ENCODE measurements at regions not wholly inside any gene's neighbourhood (a gene's known extent, or its start where the extent isn't known, plus 50 kb on each side); places are given as distances from the start of the nearest gene placed in this dataset.

DNA sequence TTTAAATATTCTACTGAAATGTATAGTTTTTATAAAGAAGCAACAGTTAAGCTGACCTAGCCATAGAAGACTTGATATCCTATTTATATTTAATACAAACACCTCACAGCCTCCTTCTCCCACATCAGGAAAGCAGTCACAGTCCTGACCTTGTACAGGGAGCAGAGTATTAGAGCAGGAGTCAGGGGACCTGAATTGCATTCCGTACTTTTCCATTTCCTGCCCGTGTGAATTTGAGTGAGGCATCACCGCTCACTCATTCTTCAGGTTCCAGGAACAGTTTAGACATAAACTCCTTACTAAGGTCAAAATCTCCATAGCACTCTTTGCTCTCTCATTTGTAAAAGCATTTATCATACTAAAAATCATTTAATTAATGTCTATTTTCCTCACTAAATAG is 482.5 kb upstream of the FAT3 start:
- no peak for DNase-seq

DNA sequence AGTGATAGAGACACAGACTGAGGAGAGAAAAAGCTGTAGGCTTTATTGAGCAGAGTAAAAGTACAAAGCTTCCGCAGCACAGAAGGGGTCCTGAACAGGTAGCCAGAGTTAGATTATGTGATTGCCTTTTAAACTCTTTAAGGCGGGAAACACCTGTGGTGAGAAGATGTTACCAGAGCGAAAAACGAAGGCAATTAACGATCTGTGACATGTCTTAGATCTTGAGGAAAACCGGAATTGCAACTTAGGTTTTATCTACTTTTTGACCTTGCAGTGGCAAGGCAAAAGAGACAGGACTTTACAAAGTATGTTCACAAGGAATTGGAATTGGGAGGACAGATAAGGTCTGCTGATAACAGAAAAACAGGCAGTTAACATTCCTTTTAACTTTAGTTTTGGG is 493.6 kb upstream of the FAT3 start:
- no peak for DNase-seq

DNA sequence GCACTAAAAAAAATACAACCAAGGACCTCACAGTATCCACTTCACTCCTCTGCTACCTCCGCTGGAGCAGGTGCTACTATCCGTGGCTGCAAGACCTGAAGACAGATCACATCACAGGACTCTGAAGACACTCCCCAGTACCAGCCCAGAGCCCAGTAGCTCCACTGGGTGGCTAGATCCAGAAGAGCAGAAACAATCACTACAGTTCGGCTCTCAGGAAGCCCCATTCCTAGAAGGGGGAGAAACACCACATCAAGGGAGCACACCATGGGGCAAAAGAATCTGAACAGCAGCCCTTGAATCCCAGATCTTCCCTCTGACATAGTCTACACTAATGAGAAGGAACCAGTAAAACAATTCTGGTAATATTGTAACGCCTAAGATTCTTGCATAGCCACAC is 494.0 kb upstream of the FAT3 start:
- no peak for DNase-seq

DNA sequence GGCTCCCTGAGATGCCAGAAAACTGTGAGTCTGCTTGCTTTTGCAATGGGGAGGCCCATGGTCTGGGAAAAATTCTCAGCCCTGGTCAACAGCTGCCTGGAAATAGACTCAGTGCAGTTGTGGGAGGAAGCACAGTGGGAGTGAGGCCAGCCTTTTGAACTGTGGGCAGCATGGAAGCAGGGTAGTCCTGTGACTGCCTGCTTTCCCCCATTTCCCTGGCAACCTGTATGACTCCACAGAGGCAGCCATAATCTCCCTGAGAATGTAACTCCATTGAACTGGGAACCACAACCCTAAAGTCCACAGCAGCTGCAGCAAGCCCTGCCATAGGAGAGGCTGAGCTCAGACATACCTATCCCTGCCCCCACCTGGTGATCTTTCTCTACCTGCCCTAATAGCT is 494.6 kb upstream of the FAT3 start:
- no peak for DNase-seq

DNA sequence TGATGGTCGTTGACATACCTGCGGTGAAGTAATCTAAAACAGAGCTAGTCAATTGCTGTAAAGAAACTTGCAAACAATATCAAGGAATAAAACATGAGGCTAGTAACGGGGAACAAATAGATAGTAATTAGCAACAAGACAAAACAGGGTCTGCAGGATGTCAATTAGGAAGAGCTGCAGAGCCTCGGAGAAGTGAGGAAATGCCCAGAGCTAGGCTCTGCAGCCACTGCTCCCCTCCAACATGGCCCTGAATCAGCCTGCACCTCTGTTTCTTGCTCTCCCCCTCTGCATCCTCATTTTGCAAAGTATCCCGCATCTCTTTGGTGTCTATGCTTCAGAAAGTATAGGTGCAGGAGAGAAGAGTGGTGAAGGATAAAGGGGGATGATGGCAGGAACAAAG is 507.4 kb upstream of the FAT3 start:
- DNase-seq, result no peak

DNA sequence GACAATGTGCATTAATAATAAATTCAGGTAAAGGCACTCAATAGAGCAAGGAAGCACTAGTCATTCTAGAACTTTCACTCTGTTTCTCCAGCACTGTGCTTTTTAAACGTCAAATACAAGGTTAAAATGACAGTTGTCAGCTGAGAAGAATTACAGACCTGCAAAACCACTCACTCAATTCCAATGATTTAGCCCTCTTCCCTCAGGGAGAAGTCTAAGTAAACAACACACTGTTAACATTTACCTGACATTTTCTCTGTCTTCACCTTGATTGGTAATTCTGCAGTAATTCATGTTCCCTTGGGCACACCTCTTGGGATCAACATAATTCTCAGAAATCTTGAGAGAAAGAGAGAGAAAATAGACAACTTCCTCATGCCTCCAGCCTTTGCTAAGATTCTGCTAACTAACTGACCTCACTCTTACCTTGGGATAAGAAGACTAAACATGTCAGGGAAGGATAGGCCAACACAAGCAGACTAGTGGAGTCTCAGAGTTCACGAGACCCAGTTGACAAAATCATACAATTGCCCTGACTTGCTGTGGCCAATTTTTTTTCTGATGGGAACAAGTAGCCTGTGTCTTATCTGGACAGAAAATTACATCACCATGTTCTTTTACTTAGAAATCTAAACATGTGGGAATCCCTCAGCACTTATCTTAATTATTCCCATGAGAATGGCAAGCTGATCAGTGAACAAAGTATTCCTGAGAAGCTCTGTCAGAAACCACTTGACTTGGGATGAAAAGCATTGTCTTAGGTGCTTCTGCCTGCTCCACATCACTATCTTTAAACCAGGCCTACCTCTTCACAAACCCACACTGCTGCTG is 516.8 kb upstream of the FAT3 start:
- peak; percentile 74 for DNase-seq

DNA sequence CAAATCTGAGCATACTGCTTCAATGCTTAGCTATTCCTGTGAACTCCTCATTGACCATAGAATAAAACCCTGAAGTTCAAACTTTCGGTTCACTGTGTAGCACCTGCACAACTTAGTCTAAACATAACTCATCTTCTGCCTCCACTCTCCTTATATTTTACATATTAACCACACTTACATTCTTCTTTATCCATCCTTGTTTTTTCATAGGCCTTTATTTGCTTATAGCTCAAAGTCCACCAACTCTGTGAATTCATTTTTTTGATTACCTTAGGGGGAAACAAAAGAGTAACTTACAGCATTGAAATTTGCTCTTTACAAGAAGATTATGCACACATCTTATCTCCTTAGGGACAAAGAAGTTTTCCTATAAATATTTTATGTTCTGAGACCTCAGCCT is 521.6 kb upstream of the FAT3 start:
- DNase-seq, result no peak

DNA sequence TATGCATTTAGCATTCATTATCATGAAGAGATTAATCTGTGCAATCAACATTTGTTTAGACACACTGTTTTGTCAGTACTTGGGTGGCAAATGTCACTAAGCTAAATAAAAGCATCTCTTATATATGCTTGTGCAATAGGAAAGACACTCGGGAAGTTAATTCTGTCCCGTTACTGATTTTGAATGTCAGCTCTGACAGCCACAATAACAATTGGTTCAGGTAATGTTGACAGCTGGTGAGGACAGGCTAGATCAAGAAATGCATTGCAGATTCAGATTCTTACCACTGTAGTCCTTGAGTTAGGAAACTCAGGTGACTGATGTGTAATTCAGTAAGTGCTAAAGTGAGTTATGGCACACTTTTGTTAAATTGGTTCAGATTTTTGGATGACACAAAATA is 523.8 kb upstream of the FAT3 start:
- DNase-seq, result no peak

DNA sequence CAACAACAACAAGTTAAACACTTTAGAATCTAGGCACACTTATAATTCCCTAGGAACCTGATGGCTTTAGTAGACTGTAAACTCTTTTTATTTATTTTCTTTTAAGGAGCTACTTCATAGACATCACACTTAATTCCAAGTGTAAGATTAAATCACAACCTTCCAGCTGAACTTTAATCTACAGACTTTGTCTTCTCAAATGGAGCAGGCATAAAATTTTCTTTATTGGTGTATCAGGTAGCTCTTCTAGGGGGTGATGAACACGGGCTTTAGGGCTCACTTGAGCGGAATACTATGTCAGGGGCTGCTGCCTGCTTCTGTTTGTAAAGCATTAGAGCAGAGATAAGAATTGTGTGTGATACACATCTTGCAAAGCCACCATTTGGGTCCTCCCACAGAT is 525.8 kb upstream of the FAT3 start:
- no peak for DNase-seq

DNA sequence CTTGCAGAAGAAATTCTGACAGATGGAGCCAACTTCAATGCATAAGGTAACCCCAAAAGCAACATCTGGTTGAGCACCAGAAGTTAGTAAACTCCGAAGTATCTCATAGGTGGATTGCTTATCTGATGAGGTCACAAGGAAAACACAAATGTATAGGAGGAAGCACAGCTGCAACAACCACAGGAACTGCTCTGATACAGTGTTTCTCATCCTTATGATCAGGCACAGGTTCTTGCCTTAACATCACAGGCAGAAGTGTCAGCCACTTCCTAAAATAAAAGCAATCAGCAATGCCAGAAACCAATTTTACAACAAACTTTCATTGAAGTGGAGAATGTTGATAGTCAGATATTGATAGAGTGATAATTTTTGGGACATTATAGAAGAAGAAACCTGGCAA is 530.3 kb upstream of the FAT3 start:
- DNase-seq, result no peak

DNA sequence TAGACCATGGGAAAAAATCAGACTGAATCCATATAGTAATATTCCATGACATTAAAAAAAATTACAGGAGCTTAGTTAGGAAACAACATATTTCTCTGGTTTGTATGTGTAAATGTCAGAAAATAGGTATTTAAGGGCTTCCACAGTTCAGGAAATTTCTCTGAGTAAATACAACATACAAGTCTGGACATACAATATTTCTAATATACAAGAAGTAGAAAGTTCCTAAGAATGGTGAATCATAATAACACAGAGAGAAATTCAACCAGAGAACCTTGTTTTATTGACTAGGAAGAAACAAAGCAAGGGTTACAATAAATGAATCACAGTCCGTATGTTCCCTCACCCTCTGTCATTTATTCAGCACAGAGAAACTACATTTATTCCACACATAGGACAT is 532.7 kb upstream of the FAT3 start:
- DNase-seq, result no peak

DNA sequence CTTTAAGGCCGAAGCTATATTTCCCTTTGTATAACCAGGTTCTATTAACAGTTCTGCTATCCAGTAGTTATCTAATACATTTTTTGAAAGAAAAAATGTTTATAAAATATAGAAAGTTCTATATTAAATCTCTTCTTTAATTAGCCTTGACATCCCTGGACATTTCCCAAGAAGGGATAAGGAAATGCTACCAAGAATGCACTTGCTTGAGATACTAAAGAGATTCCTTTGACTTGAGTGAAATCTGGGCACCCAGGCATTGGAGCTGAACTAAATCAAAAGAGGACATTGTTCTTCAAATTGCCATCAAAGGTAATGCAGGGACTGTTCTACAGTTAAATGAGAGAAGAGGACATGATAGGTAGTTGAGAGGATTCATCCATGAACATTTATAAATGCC is 535.9 kb upstream of the FAT3 start:
- DNase-seq, result no peak

DNA sequence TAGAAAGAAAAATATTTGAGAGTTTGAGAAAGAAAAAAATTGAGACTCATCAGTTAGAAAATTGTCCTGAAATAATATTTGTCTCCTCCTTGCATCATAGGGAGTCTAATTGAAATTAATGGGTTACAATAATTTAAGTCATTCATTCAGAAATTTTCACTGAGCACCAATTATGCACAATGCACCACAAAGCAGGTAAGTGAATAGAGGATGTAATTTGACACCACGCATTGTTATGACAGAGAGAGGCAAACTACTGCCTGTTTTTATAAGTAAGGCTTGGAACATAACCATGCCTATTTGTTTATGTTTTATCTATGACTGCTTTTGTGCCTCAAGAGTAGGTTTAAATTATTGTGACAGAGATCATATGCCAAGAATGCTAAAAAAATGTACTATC is 537.9 kb upstream of the FAT3 start:
- no peak for DNase-seq

DNA sequence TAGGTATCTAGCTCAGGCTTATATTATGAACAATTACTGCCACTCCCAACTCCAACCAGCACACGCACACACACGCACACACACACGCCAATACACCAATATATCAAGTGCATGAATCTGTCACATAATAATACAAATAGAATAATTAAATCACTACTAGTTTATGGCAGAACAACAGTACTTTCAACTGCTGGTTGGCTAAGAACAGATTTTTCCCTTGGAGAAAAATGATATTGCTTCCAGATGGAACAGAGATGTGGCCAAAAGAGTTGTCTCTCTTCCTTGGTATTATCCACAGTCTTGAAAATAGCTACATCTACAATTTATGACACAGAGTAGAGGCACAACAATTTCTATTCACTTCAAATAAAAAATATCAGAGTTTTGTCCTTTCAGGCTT is 538.3 kb upstream of the FAT3 start:
- DNase-seq, result no peak

DNA sequence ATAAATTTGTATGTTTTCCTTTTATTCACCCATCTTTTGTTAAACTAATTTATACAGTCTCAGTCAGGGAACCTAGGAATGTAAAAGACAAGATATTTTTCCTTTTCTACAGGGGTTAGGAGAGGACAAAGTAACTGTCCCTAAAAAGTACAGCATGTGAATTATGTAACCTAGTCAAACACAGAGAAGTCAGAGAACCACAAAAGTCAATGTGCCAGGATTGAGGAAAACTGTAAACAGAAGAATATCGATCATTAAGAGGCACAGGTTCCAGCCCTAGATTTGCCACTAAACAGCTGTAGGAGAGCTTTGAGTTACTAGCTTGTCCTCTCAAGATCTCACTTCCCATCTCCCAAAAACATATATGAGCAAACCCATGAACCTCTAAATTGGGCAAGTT is 550.9 kb upstream of the FAT3 start:
- no peak for DNase-seq

DNA sequence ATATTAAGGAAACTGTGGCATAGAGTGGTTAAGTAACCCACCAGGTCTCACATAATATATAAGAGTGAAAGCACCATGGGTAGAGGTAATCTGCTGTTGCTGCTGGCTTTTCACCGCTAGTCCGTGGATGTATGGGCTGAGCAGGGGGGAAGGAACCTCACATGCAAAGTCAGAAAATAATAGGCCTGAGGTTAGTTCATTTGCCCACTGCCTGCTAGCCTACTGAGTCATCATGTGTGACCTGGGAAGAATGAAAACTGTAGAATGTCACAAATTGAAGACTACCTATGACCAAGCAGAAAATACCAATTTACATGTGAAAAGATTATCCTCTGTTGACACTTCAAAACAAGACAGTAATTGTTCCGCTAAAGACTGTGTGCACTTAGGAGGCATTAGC is 560.1 kb upstream of the FAT3 start:
- no peak for DNase-seq

DNA sequence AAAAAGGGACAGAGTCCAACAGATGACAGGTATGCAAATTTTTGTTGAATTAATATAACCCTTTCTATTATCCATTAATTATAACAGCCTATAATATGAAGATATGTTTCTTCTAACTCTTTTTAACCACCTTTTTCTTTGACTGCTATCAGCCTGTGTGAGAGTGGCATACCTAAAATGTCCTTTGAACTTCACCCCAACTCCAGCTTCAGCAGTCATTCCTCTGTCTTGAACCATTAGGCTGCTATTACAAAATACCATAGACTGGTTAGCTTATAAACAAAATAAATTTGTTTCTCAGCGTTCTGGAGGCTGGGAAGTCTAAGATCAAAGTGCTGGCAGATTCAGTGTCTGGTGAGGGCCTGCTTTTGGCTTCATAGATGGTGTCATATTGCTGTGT is 564.6 kb upstream of the FAT3 start:
- DNase-seq, result no peak

DNA sequence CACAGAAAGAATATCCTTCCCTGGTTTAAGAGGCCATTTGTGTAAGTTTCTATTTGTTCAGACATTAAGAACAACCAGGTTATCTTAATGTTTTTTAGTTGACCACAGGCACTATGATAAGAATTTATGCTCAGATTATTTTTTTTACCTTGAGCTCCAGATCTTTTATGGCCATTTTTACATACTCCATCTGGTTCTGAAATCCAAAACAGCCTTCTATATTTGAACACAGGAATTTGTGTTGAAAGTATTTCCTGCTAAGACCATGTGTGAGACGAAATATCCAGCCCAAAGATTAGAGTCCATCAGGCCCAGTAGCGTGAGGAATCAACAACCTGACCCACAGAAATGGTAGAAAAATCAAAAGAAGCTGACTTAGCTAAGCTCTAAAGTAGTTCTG is 569.9 kb upstream of the FAT3 start:
- no peak for DNase-seq

DNA sequence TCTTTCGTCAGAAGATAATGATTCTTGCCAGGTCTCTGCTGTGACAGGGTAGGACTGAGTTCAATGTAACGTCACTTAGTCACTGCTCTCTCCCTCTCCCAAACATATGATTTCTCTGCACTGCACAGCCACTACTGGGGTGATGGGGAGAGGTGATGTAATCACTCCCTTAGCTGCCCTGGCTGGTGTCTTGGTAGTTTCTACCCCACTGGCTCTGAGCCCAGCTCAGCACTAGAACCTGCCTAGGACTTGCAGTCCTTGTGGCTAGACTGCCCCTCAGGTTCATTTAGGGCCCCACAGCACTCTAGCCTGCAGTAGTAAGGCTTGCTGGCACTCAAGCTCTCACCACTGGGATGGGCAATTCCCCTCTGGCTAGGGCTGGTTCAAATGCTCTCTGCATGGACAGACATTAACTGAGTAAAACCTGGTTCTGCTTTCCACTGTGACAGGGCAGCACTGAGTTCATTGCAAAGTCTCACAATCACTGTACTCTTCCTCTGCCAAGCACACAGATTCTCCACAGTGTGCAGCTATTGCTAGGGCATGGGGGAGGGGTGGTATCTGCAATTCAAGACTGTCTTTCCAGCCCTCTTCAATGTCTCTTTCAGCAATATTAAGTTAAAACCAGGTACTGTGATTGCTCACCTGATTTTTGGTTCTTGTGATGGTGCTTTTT is 571.4 kb upstream of the FAT3 start:
- DNase-seq, result no peak

DNA sequence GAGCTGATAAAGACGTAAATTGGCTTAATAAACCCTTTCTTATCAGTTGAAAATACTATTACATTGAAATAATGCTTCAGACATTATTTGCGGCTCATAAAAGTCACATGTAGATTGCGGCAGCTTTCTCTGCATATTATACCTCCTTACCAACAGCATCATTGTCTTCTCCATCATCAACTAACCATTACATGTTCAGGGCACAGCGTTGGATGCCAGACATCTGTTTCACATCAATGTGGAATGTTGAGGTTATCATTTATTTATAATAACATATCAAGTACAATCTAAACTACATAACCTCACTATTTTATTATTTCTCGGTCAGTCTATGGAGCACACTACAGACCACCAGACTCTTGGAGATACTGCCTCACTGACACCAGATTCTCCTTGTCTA is 573.8 kb upstream of the FAT3 start:
- DNase-seq, result no peak

DNA sequence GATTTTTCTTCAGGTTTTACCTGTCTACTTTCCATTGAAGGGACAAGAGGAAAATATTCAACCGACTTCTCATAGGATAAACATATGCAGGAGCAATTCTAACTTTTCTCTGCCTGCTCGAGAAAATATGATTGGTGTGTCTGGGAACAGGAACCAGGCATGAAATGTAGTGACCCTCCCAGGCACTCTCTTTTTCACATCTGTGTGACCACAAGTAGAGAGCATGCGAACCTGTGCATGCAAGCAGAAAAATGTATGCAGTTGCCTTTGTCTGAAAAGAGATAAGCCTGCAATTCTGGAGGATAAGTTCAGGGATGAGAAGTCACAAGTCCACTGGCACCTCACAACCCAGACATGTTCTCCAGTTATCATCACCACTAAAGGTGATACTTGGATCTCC is 583.5 kb upstream of the FAT3 start:
- no peak for DNase-seq

DNA sequence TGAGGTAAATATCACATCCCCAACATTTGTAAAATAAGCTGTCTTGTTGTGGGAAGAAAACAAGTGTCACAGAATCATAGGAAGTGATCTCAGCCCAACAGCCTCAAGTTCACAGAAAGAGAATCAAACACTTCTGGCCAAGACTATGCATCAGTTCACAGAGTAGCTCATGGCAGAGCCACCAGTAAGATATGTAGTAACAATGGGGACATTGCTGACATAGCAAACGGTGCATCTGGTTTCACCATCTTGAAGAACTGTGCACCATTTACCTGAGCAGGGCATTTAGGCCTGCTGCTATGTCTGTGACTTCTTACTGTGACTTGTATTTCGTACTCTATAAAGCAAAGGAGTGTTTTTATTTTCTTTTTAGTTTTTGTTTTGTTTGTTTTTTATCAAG is 585.3 kb upstream of the FAT3 start:
- DNase-seq, result no peak

DNA sequence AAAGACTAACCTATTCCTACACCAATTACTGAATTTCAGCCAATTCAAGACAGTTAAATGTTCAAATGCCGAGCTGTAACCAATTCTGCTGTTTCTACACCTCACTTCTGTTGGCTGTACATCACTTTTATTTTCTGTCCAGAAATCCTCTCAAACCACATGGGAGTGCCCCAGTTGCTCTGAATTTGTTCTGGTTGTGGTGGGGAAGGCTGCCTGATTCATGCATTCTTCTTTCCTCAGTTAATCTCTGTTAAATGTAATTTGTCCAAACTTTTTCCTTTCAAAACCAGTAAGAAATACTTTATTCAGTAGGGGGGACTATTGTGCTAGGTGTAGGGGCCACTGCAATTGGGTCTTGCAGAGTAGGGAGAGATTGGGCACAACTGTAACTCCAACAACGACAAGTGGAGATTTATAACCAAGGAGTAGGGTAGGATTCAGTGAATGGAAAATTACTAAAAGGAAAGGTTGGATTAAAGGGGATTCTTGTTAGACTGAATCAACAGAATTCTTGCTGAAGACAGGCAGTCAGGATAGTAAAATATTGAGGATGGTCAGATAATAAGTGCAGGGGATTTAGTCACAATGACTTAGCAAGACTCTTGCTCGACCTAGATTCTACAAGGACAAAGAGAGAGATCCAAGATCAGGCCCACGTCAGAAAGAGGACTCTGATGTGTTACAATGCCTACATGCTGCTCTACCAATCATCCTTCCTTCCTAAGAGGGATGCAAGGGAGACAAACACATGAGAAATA is 593.5 kb upstream of the FAT3 start:
- no peak for DNase-seq

DNA sequence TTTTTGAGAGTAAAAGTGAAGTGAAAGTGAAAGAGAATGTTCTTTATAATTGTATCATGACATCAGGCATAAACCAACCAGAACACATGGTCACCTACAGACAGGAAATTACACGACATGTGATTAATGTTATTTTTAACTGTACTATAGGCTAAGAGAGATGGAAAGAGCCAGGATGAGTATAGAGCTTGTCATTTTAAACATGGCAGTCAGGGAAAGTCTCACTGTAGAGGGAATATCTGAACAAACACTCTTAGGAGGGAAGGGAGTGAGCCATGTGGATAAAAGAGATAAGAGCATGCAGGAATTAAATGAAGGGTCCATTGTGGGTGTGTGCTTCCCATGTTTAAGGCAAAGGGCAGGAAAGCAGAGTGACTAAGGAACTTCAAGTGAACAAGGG is 599.1 kb upstream of the FAT3 start:
- DNase-seq, result no peak
